HG02885 (cell line): ENCODE measurements at regions not wholly inside any gene's neighbourhood (a gene's known extent, or its start where the extent isn't known, plus 50 kb on each side); places are given as distances from the start of the nearest gene placed in this dataset.
"Not testable (repeated sequence)": the region's sequence is repeated elsewhere in the genome, so short reads cannot be mapped to it uniquely, and the experiment has no call there.

Experiments used
- ATAC-seq: cut with Tn5 transposase; IDR thresholded peaks from one replicate; pipeline ENCODE4 v1.9.1; 2021; ENCODE audit warnings: mild to moderate bottlenecking; ENCODE audit not compliant: unreplicated experiment, poor library complexity

DNA sequence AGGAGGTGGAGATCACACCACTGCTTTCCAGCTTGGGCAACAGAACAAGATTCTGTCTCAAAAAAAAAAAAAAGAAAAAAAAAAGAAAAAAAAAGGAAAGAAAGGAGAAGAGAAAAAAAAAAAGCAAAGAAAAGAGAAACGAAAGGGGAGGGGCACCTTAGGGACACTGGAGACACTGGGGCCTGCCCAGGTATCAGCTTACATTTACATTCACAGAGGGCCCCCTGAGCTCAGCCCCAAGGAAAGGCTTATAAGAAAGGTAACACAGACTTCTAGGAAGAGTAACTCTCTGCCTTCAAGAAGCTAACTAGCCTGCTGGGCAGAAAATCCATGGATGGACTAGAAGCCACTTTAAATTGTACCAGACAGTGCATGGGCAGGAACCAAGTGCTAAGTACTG is 108.8 kb downstream of the NPY start:
- no peak for ATAC-seq

DNA sequence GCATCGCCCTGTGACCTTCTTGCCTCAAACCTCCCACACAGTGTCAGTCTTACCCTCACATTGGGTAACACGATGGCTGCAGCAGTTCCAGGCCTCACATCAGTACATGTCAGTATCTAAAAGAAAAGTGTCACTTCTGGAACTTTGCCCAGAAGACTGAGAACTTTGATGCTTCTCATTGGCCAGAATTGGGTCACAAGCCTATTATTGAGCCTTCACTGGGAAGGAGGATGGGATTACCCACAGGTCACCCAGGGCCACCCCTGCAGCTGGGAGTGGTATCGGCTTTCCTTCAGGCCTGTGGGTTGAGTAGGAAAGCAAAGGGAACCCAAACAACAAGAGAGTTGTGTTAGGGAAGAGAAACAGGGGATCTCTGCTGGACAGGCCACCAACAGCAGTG is 111.5 kb downstream of the NPY start:
- ATAC-seq: no peak

DNA sequence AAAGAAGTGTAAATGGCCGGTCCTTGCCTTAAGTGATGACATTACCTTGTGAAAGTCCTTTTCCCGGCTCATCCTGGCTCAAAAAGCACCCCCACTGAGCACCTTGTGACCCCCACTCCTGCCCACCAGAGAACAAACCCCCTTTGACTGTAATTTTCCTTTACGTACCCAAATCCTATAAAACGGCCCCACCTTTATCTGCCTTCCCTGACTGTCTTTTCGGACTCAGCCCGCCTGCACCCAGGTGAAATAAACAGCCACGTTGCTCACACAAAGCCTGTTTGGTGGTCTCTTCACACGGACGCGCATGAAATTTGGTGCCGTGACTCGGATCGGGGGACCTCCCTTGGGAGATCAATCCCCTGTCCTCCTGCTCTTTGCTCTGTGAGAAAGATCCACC is 112.4 kb downstream of the NPY start:
- ATAC-seq: not testable (repeated sequence)

DNA sequence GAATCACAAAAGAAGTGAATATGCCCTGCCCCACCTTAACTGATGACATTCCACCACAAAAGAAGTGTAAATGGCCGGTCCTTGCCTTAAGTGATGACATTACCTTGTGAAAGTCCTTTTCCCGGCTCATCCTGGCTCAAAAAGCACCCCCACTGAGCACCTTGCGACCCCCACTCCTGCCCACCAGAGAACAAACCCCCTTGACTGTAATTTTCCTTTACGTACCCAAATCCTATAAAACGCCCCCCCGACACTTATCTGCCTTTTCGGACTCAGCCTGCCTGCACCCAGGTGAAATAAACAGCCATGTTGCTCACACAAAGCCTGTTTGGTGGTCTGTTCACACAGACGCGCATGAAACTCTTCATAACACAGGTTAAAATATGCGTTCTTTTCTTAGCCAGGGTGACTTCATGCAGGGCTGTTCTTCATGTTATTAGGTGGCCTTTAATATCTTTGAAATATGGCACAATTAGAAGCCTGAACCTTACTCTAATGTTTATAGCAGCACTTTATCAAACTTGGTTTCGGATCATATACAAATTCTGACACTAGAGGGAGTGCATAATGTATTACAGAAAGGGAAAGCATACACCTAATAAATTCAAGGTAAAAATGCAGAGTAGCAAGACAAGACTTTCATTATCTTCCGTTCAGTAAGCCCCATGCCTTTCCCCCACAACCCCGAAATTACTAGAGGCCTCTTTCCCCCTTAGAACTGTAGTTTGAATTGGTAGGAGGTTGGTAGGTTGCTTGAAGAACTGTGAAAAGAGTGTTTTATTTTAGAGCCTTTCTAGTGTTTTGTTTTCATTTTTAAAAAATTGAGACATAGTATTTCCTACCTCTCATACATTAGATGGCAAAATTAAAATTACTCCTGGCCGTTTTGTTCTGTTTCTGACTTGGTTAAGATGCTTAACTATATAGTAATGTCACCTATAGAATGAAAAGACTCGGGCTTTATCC is 117.9 kb downstream of the NPY start:
- ATAC-seq: no peak

DNA sequence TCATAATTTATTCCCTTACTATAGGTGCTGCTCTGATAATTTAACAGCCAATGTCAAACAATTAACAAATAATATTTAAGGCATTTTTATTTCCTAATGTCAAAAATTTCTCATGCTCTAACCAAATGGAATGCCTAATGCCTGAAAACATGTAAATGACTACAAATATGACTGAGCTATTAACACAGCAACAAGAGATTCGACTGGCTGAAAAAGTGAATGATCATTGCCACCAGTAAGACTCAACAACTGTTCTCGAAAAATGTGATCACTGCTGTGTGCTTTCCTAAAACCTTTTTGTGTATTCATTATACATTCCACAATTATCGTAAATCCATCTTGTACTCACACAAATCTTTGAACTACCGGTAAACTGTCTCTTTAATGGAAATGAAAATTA is 118.7 kb downstream of the NPY start:
- ATAC-seq: no peak

DNA sequence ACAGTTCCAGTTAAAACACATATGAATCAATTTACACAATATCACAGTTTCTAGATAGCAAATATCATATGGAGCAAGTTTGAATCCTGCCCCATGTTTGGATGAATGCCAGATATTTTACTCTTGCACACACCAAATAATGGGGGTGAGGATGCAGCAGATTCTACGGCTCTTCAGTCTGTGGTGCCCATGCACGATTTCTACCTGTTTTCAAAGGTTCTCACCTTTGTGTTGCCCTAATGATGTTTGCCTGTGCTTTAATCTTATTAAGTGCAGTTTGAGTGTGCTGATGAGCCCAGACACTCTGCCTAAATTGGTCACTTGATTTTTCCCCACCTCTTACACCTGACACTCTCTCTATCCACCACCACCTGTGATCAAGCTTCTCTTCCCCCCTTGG is 119.6 kb downstream of the NPY start:
- ATAC-seq: no peak

DNA sequence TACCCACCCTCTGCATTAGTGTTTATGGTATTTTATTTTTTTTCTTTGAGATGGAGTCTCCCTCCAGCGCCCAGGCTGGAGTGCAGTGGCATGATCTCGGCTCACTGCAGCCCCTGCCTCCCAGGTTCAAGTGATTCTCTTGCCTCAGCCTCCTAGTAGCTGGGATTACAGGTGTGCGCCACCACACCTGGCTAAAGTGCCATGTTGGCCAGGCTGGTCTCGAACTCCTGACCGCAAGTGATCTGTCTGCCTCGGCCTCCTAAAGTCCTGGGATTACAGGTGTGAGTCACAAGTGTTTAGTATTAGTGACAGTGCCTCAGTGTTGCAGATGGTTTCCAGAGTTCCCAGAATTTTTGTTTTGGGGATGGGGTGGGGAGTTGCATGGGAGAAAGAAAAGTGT is 120.3 kb downstream of the NPY start:
- ATAC-seq: no peak

DNA sequence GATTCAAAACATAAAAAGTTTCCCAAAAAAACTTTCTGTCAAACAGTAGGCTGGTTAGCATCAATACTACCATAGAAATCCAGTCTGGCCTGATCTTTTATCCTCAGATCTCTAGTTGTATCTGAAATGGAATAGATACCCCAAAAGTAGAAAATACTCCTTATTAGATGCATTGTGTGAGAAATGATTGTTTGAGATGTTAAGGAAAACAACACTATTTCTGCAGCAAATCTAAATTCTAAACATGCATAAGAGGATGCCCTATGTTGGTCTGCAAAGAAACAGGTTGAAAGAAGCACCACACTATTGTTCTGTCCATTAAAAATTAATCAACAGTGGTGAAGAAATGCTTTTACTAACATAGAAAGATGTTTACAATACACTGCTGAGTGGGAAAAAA is 121.0 kb downstream of the NPY start:
- no peak for ATAC-seq

DNA sequence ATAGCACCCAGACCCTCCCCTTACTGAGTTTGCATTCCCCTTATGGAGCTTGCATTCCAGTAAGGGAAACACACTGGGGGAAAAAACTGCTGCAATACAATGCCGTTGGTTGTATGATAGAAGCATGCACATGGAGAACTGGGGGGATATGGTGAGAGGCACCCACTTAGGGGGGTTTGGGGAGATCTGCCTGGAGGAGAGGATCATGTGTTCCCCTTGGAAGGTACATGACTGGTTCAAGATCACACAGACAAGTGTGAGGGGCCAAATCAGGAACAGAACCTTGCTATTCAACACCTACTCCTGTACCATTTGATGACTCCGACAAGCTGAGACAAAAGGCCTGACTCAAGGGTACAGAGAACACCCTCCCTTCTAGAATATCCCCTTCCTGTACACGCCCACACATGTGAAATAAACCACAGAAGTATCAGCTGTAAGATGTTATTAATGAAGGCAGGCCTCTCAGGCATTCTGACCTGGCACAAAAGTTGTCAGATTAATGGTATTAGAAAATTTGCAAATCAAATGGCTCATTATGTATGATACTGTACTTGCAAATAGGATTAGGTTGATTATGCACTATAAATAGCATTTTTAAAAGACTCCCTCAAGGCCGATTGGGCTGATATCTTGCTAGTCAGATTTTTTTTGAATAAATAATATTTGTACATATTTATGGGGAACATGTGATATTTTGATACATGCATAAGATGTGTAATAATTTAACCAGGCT is 122.2 kb downstream of the NPY start:
- ATAC-seq: peak; percentile 70

DNA sequence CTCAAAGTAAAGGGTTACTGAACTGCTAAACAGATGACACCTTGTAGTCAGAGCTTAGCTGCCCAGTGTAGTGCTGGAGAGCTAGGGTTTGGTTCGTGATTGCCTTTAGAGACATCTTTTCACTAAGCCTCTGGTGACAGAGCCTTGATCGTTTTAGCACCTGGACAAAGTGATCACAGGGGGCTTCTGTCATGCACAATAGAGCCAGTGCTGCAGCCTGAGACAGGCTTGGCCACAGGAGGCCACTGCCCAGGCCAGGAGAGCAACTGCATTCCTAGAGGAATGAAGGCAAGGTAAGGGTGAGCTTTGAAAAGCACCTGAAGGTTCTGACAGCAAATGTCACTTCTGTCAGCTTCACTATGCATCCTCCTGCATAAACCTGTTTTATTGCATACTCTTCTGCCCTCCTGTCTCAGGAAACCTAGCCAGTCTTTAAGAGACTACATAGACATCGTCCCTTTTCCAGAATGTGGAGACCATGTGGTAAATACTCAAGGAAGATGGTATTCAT is 122.9 kb downstream of the NPY start:
- ATAC-seq: no peak

DNA sequence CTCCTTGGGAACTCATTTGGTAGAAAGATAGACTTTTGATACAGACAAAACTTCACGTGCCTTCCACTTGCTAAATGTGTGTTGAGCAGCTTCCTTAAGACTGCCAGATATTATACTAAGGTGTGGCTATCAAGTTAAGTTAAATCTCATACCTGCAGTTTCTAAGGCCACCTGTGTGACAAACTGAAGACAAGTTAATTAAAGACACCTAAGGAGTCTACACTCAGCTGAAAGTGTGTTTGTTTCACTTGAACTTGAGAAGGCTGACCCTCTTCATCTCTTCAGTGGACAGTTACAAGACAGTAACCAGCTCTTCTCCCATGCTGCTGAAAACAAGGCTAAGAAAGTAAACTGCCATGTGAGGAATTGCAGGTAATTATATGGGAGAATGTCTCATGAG is 124.0 kb downstream of the NPY start:
- no peak for ATAC-seq

DNA sequence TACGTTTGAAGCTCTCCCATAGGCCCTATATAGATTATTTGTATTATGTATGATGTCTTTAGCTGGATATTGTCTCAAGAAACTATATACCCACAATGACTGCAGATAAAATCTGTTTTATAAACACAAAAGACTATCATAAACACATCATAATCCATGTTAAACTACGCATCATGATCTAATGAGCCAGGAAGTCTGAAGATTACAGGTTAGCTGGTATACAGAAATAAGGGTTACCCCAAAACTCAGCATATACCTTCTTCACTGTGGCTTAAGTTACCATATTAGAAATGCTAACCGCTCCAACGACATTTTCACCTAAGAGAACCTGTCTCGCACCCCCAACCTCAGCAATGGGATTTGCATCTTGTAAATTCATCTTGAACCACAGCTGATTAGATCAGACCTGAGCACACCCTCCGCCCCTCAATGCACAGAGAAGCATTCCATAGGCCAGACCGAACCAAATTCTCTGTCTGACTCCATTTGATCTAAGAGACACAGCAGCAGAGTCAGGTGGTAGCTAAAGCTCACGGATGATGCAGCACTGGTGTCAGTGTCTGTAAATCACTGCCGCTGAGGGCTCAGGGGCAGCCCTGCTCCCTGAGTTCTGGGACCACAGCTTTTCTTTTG is 124.9 kb downstream of the NPY start:
- no peak for ATAC-seq

DNA sequence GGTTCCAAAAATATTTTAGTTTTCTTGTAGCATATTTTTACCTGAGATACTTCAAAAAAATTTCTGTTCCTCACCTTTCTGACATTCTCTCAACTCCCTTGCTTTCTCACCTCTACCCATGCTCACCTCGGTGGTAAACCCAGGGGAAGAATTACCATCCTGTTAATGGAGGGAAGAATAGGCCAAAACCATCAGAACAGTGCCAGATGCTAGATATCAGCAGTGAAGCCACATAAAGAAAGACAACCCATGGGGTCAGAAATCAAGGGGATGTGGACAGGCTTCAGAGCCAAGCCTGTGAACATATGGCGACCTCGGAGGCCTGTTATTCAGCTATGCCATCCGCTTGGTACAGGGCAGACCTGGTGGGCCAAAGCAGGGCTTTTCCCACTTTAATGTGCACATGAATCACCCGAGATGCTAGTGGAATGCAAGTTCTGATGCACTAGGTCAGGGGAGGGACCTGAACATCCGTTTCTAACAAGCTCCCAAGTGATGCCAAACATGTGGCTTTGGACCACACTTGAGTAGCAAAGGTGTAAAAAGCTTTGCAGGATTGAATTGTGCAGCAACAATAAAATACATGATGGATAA is 125.5 kb downstream of the NPY start:
- no peak for ATAC-seq

DNA sequence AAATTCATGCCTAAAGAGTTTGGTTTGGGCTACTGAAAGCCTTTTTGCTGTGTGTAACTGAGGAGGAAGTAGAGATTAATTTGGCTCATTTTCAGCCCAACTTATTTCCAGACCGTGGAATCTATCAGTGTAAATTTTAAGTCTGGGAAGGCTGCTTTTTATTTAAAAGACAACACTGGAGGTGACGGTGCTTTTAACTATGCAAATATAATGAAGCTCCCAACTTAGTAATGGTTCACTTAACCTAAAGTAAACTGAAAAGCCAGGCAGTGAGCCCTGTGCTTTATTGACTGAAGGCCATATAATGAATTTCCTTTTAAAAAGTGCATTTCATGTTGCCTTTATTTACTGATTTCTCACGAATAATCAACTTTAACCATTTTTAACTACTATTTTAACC is 127.2 kb downstream of the NPY start:
- no peak for ATAC-seq

DNA sequence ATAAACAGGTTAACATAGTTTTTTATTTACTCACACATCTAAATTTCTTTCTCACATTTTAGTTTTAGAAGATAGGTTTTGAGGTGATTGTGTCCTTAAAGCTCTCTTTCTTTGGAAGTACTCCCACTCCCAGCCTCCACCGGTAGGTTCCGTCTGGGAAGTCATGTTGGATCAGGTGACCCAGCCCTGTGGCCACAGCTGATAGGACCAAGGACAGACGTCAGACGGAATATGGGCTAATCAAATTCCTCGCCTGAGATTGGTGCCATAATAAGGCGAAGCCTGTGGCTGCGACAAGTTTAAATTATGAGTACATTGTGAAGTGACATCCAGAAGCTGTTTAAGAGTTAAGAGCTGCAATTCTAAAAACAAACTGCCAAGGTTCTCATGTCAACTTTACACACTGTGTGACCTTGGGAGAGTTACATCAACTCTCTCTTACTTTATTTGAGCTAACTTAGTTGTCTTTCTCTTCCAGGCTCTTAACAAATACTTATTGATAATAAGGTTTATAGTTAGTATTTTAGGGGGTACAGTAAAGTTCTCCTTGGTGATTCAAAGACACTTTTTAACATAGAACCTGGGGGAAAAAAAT is 133.6 kb downstream of the NPY start:
- ATAC-seq: no peak

DNA sequence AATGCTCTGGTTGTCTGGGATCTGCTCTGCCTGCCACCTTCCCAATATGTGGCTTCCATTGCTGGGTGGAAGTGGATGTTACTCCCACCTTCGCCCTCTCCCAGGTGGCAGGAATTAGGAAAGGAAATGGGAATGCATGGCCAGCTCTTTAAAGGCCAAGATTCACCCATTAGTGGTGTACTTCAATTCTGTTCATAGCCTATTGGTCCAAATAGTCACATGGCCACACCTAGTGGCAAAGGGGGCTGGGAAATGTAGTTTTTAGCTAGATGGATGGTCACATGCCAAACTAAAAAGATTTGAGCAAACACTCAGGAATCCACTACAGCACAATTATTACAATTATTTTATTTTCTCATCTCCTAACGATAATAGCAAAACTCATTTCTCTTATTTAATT is 135.1 kb downstream of the NPY start:
- peak; percentile 48 for ATAC-seq

DNA sequence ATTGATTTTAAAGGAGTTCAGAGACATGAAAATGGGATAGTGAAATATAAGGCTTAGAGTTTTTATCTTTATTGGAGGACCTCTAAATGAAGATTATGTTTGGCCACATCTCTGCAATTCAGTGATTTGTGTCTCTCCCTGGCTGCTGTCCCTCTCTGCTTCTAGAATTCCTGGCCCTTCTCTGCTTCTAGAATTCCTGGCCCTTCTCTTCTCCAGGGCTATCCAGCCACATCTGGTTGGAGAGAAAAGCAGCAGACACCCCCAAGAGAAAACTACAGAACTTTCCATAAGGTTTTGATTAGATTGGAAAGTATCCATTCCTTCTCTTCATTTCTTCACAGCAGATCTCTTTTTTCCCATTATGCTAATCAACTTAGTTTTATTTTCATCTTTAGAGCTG is 135.5 kb downstream of the NPY start:
- no peak for ATAC-seq

DNA sequence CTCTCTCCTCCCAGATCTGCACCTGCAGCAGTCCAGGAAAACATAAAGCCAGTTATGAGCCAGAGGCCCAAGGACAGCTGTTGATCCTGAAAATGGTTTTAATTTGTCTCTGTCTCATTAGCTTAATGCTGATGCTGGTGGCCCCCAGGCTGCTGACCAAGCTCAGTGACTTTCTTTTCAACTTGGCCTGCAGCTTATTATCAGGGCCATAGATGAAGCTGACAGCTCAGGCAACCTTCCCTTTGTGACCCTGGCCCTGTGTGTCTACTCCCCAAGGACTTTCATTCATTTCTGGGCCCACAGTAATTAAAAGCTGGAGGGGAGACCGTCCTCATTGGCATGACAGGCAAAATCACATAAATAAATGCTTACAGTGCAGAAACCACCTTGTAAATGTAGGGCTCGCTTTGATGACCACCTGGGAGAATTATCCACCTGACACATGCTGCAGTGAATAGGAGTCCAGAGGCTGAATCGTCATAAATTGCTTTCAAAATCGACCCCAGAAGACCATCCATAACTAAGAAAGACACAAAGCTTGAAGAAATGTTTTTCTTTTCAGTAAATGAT is 138.5 kb downstream of the NPY start:
- ATAC-seq: no peak

DNA sequence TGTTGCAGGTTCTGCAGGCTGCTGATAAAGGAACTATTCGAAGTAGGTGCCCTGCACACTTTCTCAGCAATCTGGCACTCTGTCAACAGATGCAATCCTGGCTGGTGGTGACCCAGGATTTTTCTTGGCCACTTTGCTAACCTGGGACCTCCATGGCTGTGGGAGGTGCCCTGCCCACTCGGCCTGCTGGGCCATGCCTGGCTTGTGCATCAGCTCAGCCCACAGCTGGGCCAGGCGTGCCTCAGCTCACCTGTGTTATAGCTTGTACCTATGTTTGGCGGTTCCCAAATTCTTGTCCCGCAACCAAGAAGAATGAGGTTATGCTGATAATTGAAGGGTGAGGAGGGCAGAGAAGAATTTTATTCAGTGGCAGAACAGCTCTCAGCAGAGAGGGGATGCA is 141.7 kb downstream of the NPY start:
- no peak for ATAC-seq

DNA sequence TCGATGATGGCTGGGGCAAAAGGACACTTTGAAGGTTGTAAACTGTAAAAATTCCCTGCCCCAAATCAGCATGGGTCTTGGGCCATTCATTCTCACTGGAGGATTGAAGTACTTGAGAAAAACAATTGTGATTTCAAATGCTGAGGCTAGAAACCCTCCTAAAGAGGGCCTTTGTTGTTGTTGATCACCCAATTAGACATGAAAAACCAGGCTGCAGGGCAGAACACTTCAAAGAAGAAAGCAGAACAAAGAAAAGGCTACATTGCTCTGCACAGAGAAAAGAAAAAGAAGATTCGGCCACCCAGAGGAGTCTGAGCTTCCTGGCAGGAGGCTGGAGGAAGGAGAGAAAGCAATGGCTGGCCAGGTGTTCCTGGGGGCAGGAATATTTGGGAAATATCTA is 143.1 kb downstream of the NPY start:
- ATAC-seq: no peak
